HS-27A (cell line): ENCODE measurements at regions not wholly inside any gene's neighbourhood (a gene's known extent, or its start where the extent isn't known, plus 50 kb on each side); places are given as distances from the start of the nearest gene placed in this dataset.
"Not testable (repeated sequence)": the region's sequence is repeated elsewhere in the genome, so short reads cannot be mapped to it uniquely, and the experiment has no call there.

Experiments
- DNase-seq: peaks from one replicate; pipeline ENCODE4 v3.0.0-alpha.2; 2012; ENCODE audit warnings: low read depth, missing footprints

DNA sequence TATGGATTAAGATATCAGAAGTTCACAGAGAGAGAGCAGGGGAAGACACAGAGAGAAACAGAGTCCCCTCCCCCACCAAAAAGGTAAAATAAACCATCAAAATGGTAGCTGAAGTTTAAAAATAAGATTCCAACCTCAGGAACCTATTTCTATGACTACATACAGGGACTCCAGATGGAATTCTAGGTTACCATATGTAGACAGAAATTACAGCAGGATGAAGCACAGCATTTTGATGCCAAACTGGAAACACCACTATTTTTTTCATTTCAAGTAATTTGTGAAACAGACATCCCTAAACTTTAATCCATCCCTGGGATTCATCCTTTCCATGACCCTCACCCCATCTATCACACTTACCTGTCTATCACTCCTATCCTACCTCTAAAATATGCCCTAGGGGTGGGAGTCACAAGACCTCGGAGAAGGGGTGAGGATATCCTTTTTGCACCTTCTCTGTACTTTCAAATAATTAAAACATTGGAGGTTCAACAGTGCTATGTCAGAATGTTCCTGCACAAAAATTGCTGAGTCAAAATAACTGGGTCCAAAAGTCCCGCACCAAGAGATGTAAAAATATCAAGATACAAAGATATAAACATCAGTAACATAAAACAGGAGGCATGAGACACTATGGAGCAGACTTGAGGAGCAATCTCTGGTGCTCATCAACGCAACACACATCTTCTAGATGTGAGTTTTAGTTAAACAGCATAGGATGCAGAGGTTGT lies 344.5 kb upstream of the RASGEF1B start:
- DNase-seq: no peak

DNA sequence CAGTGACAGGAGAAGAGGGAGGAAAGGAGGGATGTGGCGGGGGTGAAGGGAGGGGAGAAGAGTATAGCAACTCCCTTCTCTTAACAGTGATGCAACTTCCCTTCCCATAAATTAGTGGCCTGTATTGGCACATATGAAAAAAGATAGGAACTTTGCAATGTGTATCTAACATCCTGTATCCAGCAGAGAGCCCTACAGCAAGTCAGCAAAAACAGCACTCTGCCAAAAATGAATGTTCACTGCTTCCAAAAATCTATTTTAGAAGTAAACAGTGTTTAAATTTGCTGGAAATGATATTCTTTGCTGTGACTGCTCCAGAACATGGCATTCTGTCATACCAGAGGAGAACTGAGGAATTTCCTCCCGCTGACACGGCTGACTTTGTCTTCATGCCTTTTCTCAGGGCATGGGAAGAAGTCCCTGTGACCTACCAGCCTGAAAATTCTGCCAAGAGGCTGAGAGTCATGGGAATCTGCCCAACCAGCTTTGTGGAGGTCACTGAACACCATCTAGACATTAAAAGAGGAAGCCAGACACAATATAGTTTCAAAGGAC lies 343.4 kb upstream of the RASGEF1B start:
- DNase-seq: no peak

DNA sequence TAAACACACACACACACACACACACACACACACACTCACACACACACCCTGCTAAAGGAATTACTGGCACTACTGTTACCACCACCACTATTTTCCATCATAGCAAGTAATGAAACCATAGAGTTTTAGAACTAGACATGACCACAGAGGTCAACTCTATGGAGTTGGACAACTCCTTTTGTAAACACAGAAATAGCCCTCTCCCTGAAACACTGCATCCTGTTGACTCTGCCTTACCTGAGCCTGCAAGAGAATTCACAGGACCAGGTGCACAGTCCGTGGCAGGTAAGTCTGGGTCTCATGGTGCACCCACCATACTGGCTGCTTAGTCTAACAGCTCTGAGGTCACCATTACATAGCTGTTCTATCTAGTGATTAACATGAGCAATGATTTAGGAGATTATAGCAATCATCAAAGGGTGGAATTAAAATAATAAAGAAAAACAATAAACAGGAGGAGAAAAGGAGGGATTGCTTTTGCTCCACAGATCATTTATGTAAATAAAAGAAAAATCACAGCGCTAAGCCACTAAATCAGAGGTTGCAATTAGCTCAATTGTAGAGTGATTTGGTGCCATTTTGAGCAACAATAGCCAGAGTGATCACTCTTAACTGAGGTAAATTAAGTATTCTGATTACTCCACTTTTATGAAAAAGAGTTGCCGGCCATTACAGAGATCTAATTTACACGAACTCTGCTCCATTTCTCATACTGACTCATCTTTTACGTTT lies 340.0 kb upstream of the RASGEF1B start:
- DNase-seq: no peak

DNA sequence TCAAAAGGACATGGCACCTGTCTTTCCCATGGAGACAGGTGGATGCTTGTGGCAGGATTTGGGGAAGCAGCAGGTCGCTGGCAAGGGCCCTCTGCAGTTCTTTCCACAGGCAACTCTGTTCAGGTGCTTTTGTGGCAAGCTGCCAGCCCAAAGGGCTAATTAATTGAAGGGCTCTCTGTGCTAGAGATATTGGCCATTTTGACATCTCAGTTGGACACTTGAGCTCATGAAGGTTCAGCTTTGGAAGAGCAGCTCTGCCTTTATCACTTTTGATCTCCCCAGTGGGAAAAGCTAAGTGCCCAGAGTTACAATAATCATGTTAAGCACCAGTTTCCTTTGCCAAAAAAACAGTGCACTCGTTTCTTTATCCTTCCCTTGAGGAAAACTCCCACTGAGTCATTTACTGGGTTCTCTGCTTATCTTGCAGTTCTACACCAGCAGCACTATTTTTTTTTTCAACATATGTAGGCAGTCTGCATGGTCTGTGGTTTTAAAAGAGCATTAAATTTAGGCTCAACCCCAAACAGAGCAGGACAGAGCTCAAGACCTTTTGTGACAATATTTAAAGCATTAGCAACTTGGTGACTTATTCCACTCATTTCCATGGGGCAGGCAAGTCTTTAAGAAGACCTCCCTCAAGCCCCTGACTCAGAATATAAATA lies 336.4 kb upstream of the RASGEF1B start:
- peak; percentile 14 for DNase-seq

DNA sequence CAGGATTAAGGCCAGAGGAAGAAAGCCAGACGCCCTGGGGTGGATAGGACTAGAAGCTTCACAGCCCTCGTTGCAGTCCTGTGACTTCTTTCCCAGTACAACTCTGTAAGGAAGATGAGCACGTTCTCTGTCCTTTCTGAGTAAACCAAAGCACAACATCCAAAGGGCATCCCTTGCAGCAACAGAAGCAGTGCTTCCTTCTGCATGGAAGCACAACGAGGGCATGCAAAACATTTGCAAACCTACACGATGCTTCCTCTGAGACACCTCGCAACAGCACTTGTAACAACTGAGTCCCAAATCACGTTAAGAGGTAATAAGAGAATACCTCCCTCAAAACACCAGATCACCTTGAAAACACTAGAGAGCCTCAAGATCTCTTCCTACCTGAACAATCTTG lies 335.7 kb upstream of the RASGEF1B start:
- DNase-seq: no peak

DNA sequence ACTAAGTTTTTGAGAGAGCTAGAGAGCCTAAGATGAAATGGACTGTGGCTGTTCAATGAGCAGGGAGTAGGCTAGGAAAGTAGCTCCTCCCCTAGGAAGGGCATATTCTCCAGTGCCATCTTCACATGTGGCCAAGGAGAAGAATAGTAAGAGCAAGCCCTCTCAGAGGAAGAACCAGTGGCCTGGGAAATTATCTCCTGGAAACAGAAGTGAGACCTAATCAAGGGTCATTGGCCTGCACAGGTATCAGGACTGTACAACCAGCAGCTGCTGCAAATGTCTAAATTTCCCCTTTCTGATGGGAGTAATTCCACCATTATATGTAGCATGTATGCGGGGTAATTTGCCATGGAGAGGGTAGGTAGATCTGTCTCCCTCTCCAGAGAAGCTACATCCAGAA lies 334.8 kb upstream of the RASGEF1B start:
- no peak for DNase-seq

DNA sequence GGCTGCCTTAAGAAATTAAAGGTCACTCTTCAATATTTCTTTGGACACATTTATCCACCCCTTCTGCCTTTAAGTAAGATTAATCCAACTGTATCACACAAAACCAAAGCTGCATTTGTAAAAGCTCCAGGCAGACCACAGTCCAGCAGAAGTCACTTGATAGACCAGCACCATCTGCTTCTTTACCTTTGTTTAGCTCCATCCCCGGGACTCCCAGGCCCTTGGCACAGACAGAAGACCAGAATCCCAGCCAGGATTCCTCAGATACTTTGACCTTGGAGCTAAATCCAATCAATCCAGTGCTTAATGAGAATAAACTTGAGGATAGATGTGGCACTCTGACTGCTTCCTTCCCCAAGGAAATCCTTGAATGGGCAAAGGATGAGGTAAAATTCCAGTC lies 333.1 kb upstream of the RASGEF1B start:
- no peak for DNase-seq

DNA sequence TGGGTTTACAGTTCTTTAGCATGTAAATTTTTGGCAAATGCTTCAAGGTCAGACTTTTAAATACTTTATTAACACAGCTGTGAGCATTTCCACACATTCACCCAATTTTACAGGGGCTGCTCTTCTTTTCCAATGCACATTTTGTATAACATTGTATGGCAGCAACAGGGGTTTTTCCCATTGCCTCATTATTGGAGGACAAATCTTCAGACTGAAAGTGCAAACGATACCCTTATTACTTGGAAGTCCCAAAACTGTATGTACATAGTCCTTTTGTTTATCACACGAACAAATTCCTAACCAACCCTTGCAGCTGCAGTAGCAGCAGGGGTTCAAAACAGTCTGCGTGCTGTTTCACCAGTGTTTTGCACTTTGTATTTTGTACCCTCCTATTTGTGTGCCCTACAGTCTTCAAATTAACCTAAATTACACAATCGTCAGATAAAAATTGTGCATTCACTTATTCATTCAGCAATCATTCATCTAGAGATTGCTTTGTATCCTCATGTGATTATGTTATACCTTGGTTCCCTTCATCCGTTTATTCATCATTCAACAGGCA lies 330.7 kb upstream of the RASGEF1B start:
- no peak for DNase-seq

DNA sequence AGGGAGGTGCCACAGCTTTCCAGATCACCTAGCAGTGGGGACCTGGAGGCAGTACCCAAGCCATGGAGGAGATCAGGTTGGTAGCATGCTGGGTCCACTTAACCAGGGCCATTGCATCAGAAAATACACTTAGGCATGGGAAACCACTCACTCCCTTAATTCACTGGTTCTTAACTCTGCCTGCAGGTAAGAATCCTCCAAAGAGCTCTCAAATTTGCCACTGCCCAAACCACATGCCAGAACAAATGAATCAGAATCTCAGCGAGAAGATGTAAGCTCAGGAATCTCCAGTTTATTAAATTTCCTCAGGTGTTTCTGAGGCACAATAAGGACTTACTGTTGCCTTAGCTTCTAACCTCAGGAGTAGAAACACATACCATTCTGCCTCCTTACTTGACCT lies 327.7 kb upstream of the RASGEF1B start:
- no peak for DNase-seq

DNA sequence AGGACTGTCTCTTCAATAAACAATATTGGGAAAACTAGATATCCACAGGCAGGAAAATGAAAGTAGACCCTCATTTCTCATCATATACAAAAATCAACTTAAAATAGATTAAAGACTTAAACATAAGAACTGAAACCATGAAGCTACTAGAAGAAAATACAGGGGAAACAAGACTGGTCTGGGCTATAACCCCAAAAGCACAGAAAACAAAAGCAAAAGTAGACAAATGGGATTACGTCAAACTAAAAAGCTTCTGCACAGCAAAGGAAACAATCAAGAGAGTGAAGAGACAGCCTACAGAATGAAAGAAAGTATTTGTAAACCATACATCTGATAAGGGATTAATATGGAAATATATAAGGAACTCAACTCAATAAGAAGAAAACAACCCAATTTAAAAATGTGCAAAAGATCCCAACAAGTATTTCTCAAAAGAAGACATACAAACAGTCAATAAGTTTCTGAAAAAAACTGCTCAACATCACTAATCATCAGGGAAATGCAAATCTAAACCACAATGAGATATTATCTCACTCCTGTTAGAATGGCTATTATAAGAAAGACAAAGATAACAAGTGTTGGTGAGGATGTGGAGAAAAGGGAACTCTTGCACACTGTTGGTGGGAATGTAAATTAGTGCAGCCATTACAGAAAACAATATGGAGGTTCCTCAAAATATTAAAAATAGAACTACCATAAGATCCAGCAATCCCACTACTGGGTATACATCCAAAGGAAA lies 325.3 kb upstream of the RASGEF1B start:
- no peak for DNase-seq

DNA sequence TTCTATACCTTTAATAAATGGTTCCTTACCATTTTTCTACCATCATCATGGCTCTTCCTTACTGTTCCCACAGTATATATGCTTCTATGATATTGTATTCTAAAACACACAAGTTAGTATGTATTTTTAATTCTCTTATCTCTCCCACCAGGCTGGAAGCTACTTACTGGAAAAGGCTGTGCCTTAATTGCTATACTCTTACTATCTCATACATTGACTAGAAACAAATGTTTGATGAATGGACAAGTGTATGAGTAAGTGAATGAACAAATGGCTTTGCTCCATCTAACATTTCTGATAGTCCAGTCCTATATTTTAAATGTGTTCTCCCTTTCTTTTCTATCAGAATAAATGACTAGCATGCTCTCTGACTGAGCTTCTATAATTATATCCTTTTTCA lies 320.8 kb upstream of the RASGEF1B start:
- no peak for DNase-seq

DNA sequence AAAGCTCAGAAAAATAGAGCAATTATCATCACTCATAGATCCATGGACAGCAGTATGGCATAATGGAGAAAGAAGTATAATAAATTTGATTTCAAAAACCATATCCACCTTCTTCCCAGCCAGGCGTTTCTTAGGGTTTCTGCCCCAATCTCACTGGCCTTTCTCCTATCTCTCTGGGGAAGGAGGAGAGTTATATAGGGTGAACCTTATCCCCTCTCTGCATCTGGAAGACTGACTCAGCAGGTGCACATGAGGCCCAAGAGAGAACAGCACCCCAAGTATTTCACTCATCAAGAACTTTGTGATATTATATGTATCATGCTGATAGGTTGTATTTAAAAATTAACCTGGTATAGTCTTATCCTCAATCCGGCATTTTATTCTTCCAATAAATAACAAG lies 318.8 kb upstream of the RASGEF1B start:
- DNase-seq: no peak

DNA sequence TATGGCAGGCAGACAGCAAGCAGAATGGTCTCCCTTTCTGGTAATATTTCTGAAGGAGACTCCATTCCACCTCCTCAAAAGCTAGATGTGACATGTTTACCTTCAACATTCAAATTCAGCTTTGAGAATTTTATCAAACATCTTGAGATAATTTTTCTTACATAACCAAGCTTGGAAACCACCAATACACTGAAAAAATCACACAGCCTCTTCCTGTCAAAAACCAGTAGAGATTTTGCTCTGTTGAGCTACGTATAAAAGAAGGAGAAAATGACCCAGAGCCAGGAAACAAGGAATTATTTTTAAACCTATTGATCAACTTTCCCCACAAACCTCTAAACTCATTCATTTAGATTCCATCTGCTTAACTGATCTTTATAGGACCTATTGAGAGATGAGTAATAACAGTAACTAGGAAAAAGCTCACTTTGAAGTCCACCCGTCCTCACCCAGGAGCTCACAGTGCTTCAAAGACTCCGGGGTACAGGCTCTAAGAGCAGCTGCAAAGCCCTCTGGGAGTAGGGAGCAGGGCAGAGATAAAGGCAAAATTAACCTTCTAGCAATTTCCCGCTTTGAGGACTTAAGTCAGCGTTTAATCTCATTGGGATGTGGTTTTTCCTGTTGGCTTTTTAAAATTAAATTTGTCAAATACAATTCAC lies 318.2 kb upstream of the RASGEF1B start:
- no peak for DNase-seq

DNA sequence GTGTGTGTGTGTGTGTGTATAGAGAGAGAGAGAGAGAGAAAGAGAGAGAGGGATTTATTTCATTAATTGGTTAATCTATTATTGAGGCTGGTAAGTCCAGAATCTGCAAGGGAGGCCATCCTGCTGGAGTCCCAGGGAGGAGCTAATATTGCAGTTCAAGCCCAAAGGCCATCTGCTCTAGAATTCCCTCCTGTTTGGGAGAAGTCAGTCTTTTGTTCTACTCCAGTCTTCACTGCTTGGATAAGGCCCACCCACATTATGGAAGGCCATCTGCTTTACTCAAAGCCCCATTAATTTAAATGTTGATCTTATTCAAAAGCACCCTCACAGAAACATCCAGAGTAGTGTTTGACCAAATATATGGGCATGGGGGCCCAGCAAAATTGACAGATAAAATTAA lies 317.5 kb upstream of the RASGEF1B start:
- no peak for DNase-seq

DNA sequence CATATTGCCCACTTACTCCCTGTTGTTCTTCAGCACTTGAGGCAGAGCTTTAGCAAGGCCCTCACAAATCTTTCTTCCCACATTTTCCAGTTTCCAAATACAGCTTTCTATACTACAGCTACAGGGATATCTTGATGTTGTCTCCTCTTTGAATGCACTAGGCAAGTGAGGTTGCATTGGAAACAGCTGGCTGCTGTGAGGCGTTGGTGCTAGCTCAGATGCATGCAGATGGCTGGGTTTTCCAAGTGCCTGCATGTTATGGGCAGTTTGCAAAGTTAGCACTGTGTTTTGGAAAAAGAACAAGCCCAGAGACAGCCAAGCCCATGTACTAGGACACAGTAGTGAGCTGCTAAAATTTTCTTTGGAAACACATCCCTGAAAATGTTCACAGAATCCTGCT lies 315.1 kb upstream of the RASGEF1B start:
- no peak for DNase-seq

DNA sequence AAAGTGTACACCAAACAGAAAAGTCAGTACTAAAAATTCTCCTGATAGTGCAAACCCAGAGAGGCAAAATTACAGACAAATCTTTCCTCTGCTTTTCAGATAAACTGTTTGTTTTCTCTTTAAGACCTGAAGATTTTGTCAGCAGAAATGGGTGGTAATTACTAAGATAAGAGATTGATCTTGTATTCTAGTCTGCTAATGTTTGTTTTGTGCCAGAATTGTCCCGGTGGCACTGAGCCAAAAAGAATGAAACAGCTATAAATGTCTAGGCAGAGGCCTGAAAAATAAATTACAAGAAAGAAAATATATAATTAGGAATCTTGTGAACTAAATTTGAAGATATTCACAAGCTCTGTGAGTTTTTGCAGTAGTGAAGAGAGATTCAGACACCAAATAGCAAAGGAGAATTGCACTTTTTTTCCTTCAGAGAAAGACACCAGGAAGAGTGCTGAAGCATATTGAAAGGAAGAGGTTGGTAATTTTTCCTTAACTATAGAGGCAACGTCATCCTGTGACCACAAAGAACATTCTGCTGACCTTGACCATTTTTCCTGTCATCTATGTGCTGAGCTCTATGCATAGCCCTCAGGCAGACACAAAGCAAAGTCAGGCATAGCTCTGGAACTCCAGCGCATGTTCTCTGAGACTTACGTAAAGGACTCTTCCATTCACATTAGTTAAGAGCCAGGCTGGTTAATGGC lies 314.5 kb upstream of the RASGEF1B start:
- no peak for DNase-seq

DNA sequence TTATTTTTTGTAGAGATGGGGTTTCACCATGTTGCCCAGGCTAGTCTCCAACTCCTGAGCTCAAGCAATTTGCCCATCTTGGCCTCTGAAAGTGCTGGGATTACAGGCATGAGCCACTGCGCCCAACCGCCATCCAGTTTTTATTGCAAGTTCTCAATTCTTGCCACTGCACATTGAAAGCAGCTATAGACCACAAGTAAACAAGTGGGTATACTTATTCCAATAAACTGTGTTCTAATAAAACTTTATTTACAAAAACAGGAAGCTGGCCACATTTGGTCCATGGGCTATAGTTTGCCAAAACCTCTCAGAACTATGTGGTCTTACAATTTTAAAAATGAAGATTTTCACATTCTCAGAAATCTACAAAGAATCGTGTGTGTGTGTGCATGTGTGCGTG lies 313.6 kb upstream of the RASGEF1B start:
- no peak for DNase-seq

DNA sequence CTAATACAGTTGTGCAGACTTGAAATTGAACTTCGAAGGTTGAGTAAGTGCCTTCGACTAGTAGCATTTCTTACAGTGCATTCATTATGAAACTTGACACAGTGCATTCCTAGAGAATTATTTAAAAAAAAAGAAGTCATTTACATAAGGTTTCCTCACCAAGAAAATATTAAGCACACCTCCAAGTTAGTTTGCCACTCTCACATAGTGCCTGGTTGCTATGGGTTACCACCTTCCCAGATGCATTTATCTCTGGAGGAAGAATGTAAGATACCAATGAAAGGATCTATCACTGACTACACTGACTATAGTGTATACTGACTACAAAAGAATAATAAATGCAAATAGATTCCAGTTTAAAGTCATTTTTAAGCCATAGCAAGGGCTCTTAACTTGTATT lies 311.9 kb upstream of the RASGEF1B start:
- DNase-seq: no peak

DNA sequence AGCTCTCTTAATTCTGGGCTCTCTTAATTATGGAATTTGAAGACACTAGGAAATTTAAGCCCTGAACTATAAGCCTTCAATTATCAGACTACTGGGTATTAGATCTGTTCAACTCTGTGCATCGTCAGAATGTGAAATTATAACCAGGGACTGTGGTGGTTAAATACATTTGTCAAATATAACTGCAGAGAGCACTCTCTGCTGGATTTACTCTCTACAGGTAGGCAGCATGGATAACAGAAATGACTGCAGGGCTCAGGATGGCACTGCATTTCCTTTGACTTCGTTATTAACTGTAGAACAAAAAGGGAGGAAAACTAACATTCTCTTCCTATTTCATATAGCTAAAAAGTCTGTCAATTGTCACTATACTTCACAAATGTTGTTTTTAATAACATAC lies 310.1 kb upstream of the RASGEF1B start:
- no peak for DNase-seq

DNA sequence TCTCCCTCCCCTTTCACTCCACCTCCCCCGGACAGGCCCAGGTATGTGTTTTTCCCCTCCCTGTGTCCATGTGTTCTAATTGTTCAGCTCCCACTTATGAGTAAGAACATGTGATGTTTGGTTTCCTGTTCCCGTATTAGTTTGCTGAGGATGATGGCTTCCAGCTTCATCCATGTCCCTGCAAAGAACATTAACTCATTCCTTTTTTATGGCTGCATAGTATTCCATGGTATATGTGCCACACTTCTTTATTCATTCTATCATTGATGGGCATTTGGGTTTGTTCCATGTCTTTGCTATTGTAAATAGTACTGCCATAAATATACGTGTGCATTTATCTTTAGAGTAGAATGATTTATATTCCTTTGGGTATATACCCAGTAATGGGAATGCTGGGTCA lies 306.0 kb upstream of the RASGEF1B start:
- DNase-seq: not testable (repeated sequence)

DNA sequence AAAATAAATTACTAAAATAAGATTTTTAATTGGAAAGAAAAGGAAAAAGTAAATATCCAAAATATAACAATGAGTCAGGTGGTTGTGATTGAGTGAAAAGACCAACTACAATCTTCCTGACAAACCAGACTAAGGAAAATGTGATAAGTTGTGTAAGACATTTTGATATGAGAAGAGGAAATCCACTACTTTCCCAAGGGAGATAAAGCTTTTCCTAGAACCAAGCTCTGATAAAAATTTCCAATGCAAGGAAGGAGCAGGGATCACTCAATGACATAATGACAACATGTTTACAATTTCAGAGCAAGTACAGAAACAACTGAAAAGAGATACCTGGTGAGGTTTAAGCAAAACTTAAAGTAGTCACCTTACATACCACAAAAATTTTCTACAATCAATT lies 305.1 kb upstream of the RASGEF1B start:
- no peak for DNase-seq
